ENCODE measurements at regions not wholly inside any gene's neighbourhood (a gene's known extent, or its start where the extent isn't known, plus 50 kb on each side); places are given as distances from the start of the nearest gene placed in this dataset.

GRCh38 chr5:123960526-123960925 is 448.5 kb downstream of the CSNK1G3 start:
- TF ChIP-seq HINFP (CRISPR knock-in tag; IDR thresholded peaks at IDR 0.05; ENCODE audit: low read depth): no peak
- TF ChIP-seq MIER3 (CRISPR knock-in tag; IDR thresholded peaks at IDR 0.05; ENCODE audit: borderline replicate concordance): no peak
- no peak for TF ChIP-seq ZNF546 (CRISPR knock-in tag; conservative IDR thresholded peaks at IDR 0.05)
- TF ChIP-seq ZNF3 (CRISPR knock-in tag; IDR thresholded peaks at IDR 0.05): no peak
- TF ChIP-seq NR2C2 (CRISPR knock-in tag; IDR thresholded peaks at IDR 0.05; ENCODE audit: borderline replicate concordance): no peak
- no peak for TF ChIP-seq ZNF235 (CRISPR knock-in tag; IDR thresholded peaks at IDR 0.05; ENCODE audit: borderline replicate concordance)
- no peak for TF ChIP-seq CHCHD3 (CRISPR knock-in tag; IDR thresholded peaks at IDR 0.05)
- no peak for TF ChIP-seq HNF4G (IDR thresholded peaks at IDR 0.05; ENCODE audit: borderline replicate concordance, low read depth, low read length)
- TF ChIP-seq HNF4G (CRISPR knock-in tag; IDR thresholded peaks at IDR 0.05; ENCODE audit: borderline replicate concordance, low read depth): no peak
- no peak for TF ChIP-seq RFX3 (CRISPR knock-in tag; IDR thresholded peaks at IDR 0.05)
- no peak for TF ChIP-seq ZNF75D (CRISPR knock-in tag; IDR thresholded peaks at IDR 0.05; ENCODE audit: borderline replicate concordance)
- no peak for TF ChIP-seq ZNF468 (CRISPR knock-in tag; IDR thresholded peaks at IDR 0.05)
- no peak for TF ChIP-seq TERF1 (CRISPR knock-in tag; IDR thresholded peaks at IDR 0.05)
- TF ChIP-seq MXI1 (IDR thresholded peaks at IDR 0.05; ENCODE audit: borderline replicate concordance, low read depth, low read length): no peak
- no peak for TF ChIP-seq HNRNPLL (IDR thresholded peaks at IDR 0.05; ENCODE audit: low read depth, low read length, poor library complexity, severe bottlenecking)
- no peak for TF ChIP-seq ZSCAN25 (CRISPR knock-in tag; IDR thresholded peaks at IDR 0.05)
- TF ChIP-seq DBP (CRISPR knock-in tag; IDR thresholded peaks at IDR 0.05; ENCODE audit: not compliant biosample characterization): no peak
- TF ChIP-seq GPBP1L1 (CRISPR knock-in tag; IDR thresholded peaks at IDR 0.05): no peak
- TF ChIP-seq HNRNPL (IDR thresholded peaks at IDR 0.05; ENCODE audit: low read depth, low read length): no peak
- TF ChIP-seq SOX5 (CRISPR knock-in tag; IDR thresholded peaks at IDR 0.05; ENCODE audit: borderline replicate concordance): no peak
- no peak overlapping the region for H3K9ac ChIP-seq (ENCODE audit: insufficient read depth, low read depth, low read length)
- H3K4me3 ChIP-seq (replicated peaks in 1 of 3; ENCODE audit: insufficient read depth in 1 of 3, low read depth in 2 of 3, low read length in 3 of 3): no peak overlapping the region
- whole genome bisulfite sequencing (ENCODE audit: low lambda C conversion rate): 9% methylated on average over 5 of the region's 5 CpGs
- no peaks in the 10 kb centered on the region for H3K79me2 ChIP-seq (ENCODE audit: insufficient read depth, low read length)
- no peak overlapping the region for H3K4me2 ChIP-seq (ENCODE audit: low read depth, low read length)
- H3K27ac ChIP-seq (ENCODE audit: extremely low read length, insufficient read depth, low read length): no peak overlapping the region
- FAIRE-seq: no peak
- BruUV-seq (replicated peaks): no TSS peak
- no peaks in the 10 kb centered on the region for H4K20me1 ChIP-seq (ENCODE audit: insufficient read depth, low read length)
- DNase-seq (ENCODE audit: low spot score): no peak
- no peaks in the 10 kb centered on the region for H3K36me3 ChIP-seq (replicated peaks in 1 of 2; ENCODE audit: control insufficient read depth in 1 of 2, insufficient read depth in 2 of 2, low read length in 2 of 2)
- no peaks in the 10 kb centered on the region; a peak in 1 of 5 replicates for H3K27me3 ChIP-seq (ENCODE audit: control insufficient read depth in 1 of 2, insufficient read depth in 2 of 2, low read length in 2 of 2)
- CTCF ChIA-PET (ENCODE audit: low intra/inter-chr PET ratio, low total read pairs): no interaction called here
- POLR2A ChIA-PET: no interaction called here
- ATAC-seq: no peak
- peaks cover 7% of the 10 kb centered on the region for H3K4me1 ChIP-seq (ENCODE audit: insufficient read depth, low read length)
- in situ Hi-C loops (cut with HindIII; ENCODE audit: extremely low pct_ligation_motif_present, low pct_unique_long_range_greater_than_20kb) (no loop called here), intact Hi-C loops (cut with micrococcal nuclease; ENCODE audit: unreplicated experiment) (no loop called here)
- no peaks in the 10 kb centered on the region for H3K9me3 ChIP-seq (ENCODE audit: low read length)
- peak overlapping the region; percentile 52 for H2AFZ ChIP-seq (ENCODE audit: low read length)
